B cell (primary cell): ENCODE measurements at regions not wholly inside any gene's neighbourhood (a gene's known extent, or its start where the extent isn't known, plus 50 kb on each side); places are given as distances from the start of the nearest gene placed in this dataset.
"Not testable (repeated sequence)": the region's sequence is repeated elsewhere in the genome, so short reads cannot be mapped to it uniquely, and the experiment has no call there.

Experiments used
- ATAC-seq: fragments of 200-7000 bp; cut with Tn5 transposase; one replicate; pipeline ENCODE4 v1.10.0; 2021; ENCODE audit warnings: low read depth, mild to moderate bottlenecking, moderate number of reproducible peaks, moderate library complexity
- CTCF ChIA-PET: fragments of 350-600 bp; sonication (Branson Sonifier 250); formaldehyde crosslinking; loops from one replicate; lab custom pipeline; 2021; ENCODE audit warnings: antibody characterized with exemption, inconsistent platforms; lab: Charles Lee
- POLR2A ChIA-PET: fragments of 350-600 bp; sonication (Branson Sonifier 250); formaldehyde crosslinking; loops from one replicate; lab custom pipeline; 2021; ENCODE audit warnings: antibody characterized with exemption; lab: Charles Lee
- DNase-seq: peaks from one replicate; pipeline ENCODE4 v3.0.0; 2013
- H2AFZ ChIP-seq: 2 replicates; pipeline ENCODE4 v1.6.1; 2012; ENCODE audit warnings: mild to moderate bottlenecking, low read depth, low read length; ENCODE audit not compliant: insufficient read depth, poor library complexity, severe bottlenecking
- H3K27ac ChIP-seq, 2 donors: 1 replicate in 1 of 2; 2 replicates in 1 of 2; pipeline ENCODE4 v1.5.1; 2012 to 2013; ENCODE audit warnings: low read length in 2 of 2, mild to moderate bottlenecking in 2 of 2, moderate library complexity in 1 of 2
- H3K27me3 ChIP-seq, 4 experiments: fragments of 200-600 bp in 1 of 4; sonication (generic) in 1 of 4; replicated peaks in 1 of 4; 1 replicate in 2 of 4; 2 replicates in 2 of 4; pipeline versions ENCODE4 v1.6.1 to v1.7.0; 2013 to 2016; ENCODE audit warnings: low read length in 3 of 4, mild to moderate bottlenecking in 2 of 4, mixed read lengths in 1 of 4, moderate library complexity in 1 of 4; ENCODE audit not compliant: insufficient read depth in 4 of 4, control insufficient read depth in 3 of 4; ENCODE audit errors: control extremely low read depth in 1 of 4
- H3K36me3 ChIP-seq, 2 experiments: replicated peaks in 1 of 2; 1 replicate in 1 of 2; 2 replicates in 1 of 2; pipeline versions ENCODE4 v1.6.1 to v1.7.1; 2013; ENCODE audit warnings: low read length in 1 of 2; ENCODE audit not compliant: insufficient read depth in 2 of 2, control insufficient read depth in 1 of 2; ENCODE audit errors: control extremely low read depth in 1 of 2, extremely low read depth in 1 of 2
- H3K4me1 ChIP-seq, 2 donors: fragments of 200-600 bp in 1 of 2; sonication (generic) in 1 of 2; 1 replicate in 1 of 2; 2 replicates in 1 of 2; pipeline versions ENCODE4 v1.5.1 to v1.6.1; 2013 to 2017; ENCODE audit warnings: low read length in 2 of 2; ENCODE audit not compliant: control insufficient read depth in 2 of 2, insufficient read depth in 2 of 2
- H3K4me2 ChIP-seq: replicated peaks from 2 replicates; pipeline ENCODE3; 2012; ENCODE audit warnings: mild to moderate bottlenecking, low read depth, low read length; ENCODE audit not compliant: poor library complexity, severe bottlenecking
- H3K4me3 ChIP-seq, 5 experiments: fragments of 200-600 bp in 1 of 5; sonication (generic) in 1 of 5; 1 replicate in 3 of 5; 2 replicates in 2 of 5; pipeline versions ENCODE4 v1.5.1 to v1.7.0; 2011 to 2016; ENCODE audit warnings: low read length in 4 of 5, mild to moderate bottlenecking in 4 of 5, low read depth in 2 of 5, control low read depth in 1 of 5, moderate library complexity in 1 of 5; ENCODE audit not compliant: insufficient read depth in 1 of 5; ENCODE audit errors: control extremely low read depth in 1 of 5, extremely low read depth in 1 of 5
- H3K79me2 ChIP-seq: fragments of 200-600 bp; sonication (generic); one replicate; pipeline ENCODE4 v1.6.0; 2016; ENCODE audit warnings: low read length; ENCODE audit not compliant: control insufficient read depth, insufficient read depth
- H3K9ac ChIP-seq: fragments of 200-600 bp; sonication (generic); 2 replicates; pipeline ENCODE4 v1.6.1; 2017; ENCODE audit warnings: mild to moderate bottlenecking, low read length, moderate library complexity
- H3K9me3 ChIP-seq, 3 donors: one replicate each; pipeline versions ENCODE4 v1.6.1 to v1.7.1; 2013; ENCODE audit warnings: low read length in 2 of 3; ENCODE audit not compliant: control insufficient read depth in 2 of 3, insufficient read depth in 1 of 3; ENCODE audit errors: control extremely low read depth in 1 of 3
- H4K20me1 ChIP-seq: 2 replicates; pipeline ENCODE4 v1.6.0; 2012; ENCODE audit warnings: mild to moderate bottlenecking, low read length; ENCODE audit not compliant: insufficient read depth, control insufficient read depth, poor library complexity, severe bottlenecking
- H3K27ac Mint-ChIP-seq: one replicate; pipeline ENCODE4 v1.8.0; 2021; ENCODE audit warnings: mixed read lengths
- H3K27me3 Mint-ChIP-seq: one replicate; pipeline ENCODE4 v1.8.0; 2021; ENCODE audit warnings: mixed read lengths
- H3K4me1 Mint-ChIP-seq: one replicate; pipeline ENCODE4 v1.8.0; 2021; ENCODE audit warnings: mixed read lengths
- H3K4me3 Mint-ChIP-seq: one replicate; pipeline ENCODE4 v1.8.0; 2021; ENCODE audit warnings: mixed read lengths
- H3K9me3 Mint-ChIP-seq: one replicate; pipeline ENCODE4 v1.8.0; 2022; ENCODE audit warnings: mixed read lengths; ENCODE audit not compliant: insufficient read depth
- CTCF ChIP-seq: fragments of 200-600 bp; IDR thresholded peaks from one replicate; pipeline ENCODE4 v1.8.0; 2022; ENCODE audit warnings: antibody characterized with exemption, mild to moderate bottlenecking
- EZH2 ChIP-seq: IDR thresholded peaks from 2 replicates; pipeline ENCODE4 v1.6.1; 2012; ENCODE audit warnings: borderline replicate concordance, low read depth, mild to moderate bottlenecking, moderate library complexity, low read length; ENCODE audit not compliant: insufficient read depth, poor library complexity, severe bottlenecking
- WGBS: methylation state at CpG from one replicate; pipeline ENCODE4 v1.1.5; 2013; ENCODE audit warnings: missing lambda C conversion rate; ENCODE audit not compliant: insufficient coverage; 5-methylcytosine and 5-hydroxymethylcytosine counted together
- intact Hi-C: fragments of 100-400 bp; cut with micrococcal nuclease; formaldehyde crosslinking; loops from one replicate; pipeline ENCODE4 v1.10.0; 2022

- WGBS = 60% methylated on average over 3 of the region's 6 CpGs
- Mint-ChIP-seq H3K27ac (no peak overlapping the region), H3K4me1 (peaks cover 3% of the 10 kb centered on the region), H3K9me3 (no peaks in the 10 kb centered on the region), H3K4me3 (no peak overlapping the region), H3K27me3 (peaks cover 32% of the 10 kb centered on the region)
- ChIA-PET POLR2A (interaction anchor here (0.6 to 0.7 kb wide), 2 partner anchors 147 to 228 kb away, joined by 3 to 5 read pairs; no protein-coding TSS in a partner anchor), CTCF (interaction anchor here (0.8 to 9.8 kb wide), 17 partner anchors 10 to 579 kb away, joined by 3 to 197 read pairs (median 4); no protein-coding TSS in a partner anchor)
- Histone ChIP-seq H3K9me3 (no peaks in the 10 kb centered on the region), H3K4me1 (no peaks in the 10 kb centered on the region), H3K4me2 (peak overlapping the region; percentile 29), H2AFZ (peak overlapping the region; percentile 30), H3K9ac (no peak overlapping the region), H4K20me1 (no peaks in the 10 kb centered on the region), H3K27me3 (peaks cover 0 to 5% (median 1%) of the 10 kb centered on the region in 4 experiments), H3K79me2 (no peaks in the 10 kb centered on the region), H3K36me3 (no peaks in the 10 kb centered on the region), H3K27ac (no peak overlapping the region), H3K4me3 (no peak overlapping the region)
- ATAC-seq = no peak
- TF ChIP-seq EZH2 (no peak), CTCF (no peak)
- intact Hi-C loops = no loop called here
- DNase-seq = no peak
These were observed 112.5 kb upstream of the PRSS1 start for GRCh38 chr7:142636751-142637150.

- H3K9ac ChIP-seq, H3K9me3 ChIP-seq, H3K36me3 ChIP-seq, H3K4me1 ChIP-seq, H3K4me3 Mint-ChIP-seq, H4K20me1 ChIP-seq, H2AFZ ChIP-seq, intact Hi-C loops, H3K9me3 Mint-ChIP-seq, H3K4me2 ChIP-seq, H3K4me3 ChIP-seq, ATAC-seq, DNase-seq, H3K27ac Mint-ChIP-seq, H3K27me3 ChIP-seq, H3K4me1 Mint-ChIP-seq, H3K79me2 ChIP-seq, H3K27ac ChIP-seq, POLR2A ChIA-PET: not testable (repeated sequence)
- CTCF ChIA-PET = interaction anchor here (1.0 to 9.8 kb wide), 8 partner anchors 9 to 579 kb away, joined by 3 to 197 read pairs (median 5); no protein-coding TSS in a partner anchor
- peaks cover 31% of the 10 kb centered on the region for H3K27me3 Mint-ChIP-seq
- WGBS = no CpG with 5 or more reads among the region's 3 CpGs
These were observed 113.2 kb upstream of the PRSS1 start for GRCh38 chr7:142636107-142636506.
